GM23338 (cell line): ENCODE measurements at regions not wholly inside any gene's neighbourhood (a gene's known extent, or its start where the extent isn't known, plus 50 kb on each side); places are given as distances from the start of the nearest gene placed in this dataset.

Experiments used
- ATAC-seq: fragments of 200-7000 bp; cut with Tn5 transposase; 3 replicates; pipeline ENCODE4 v1.9.1; 2020
- DNase-seq: peaks from one replicate; pipeline ENCODE4 v3.0.0-alpha.2; 2015; ENCODE audit warnings: low spot score
- H2AFZ ChIP-seq: fragments of 200-600 bp; sonication (generic); 2 replicates; pipeline ENCODE4 v1.8.0; 2016; ENCODE audit warnings: antibody characterized with exemption, mild to moderate bottlenecking, moderate library complexity
- H3F3A ChIP-seq: fragments of 200-600 bp; sonication (generic); replicated peaks from 2 replicates; pipeline ENCODE4 v1.8.0; 2017; ENCODE audit warnings: antibody characterized with exemption, mixed run types, low read depth
- H3K27ac ChIP-seq: fragments of 200-600 bp; sonication (generic); 2 replicates; pipeline ENCODE4 v1.6.1; 2016; ENCODE audit warnings: low read depth
- H3K27me3 ChIP-seq: fragments of 200-600 bp; sonication (generic); 2 replicates; pipeline ENCODE4 v1.8.0; 2016; ENCODE audit warnings: mild to moderate bottlenecking, mixed run types, moderate library complexity; ENCODE audit not compliant: insufficient read depth
- H3K36me3 ChIP-seq: fragments of 200-600 bp; sonication (generic); 2 replicates; pipeline ENCODE4 v1.8.0; 2016; ENCODE audit warnings: mild to moderate bottlenecking; ENCODE audit not compliant: insufficient read depth
- H3K4me1 ChIP-seq: fragments of 200-600 bp; sonication (generic); 2 replicates; pipeline ENCODE4 v1.8.0; 2016; ENCODE audit warnings: mild to moderate bottlenecking, moderate library complexity; ENCODE audit not compliant: insufficient read depth
- H3K4me2 ChIP-seq: fragments of 200-600 bp; sonication (generic); 2 replicates; pipeline ENCODE4 v1.7.1; 2017; ENCODE audit warnings: mixed run types
- H3K4me3 ChIP-seq: fragments of 200-600 bp; sonication (generic); 2 replicates; pipeline ENCODE4 v1.6.1; 2016; ENCODE audit warnings: mixed run types
- H3K79me2 ChIP-seq: fragments of 200-600 bp; sonication (generic); replicated peaks from 2 replicates; pipeline ENCODE4 v1.8.0; 2017; ENCODE audit warnings: mild to moderate bottlenecking; ENCODE audit not compliant: insufficient read depth
- H3K9me2 ChIP-seq: fragments of 200-600 bp; sonication (generic); 2 replicates; pipeline ENCODE4 v1.8.0; 2017; ENCODE audit not compliant: insufficient read depth
- H4K20me1 ChIP-seq: fragments of 200-600 bp; sonication (generic); replicated peaks from 2 replicates; pipeline ENCODE4 v1.8.0; 2017; ENCODE audit warnings: mild to moderate bottlenecking; ENCODE audit not compliant: insufficient read depth
- H3K27ac Mint-ChIP-seq: 2 replicates; pipeline ENCODE4 v1.8.0; 2020; ENCODE audit warnings: inconsistent platforms, mild to moderate bottlenecking, moderate library complexity, mixed read lengths
- H3K27me3 Mint-ChIP-seq: 3 replicates; pipeline ENCODE4 v1.8.0; 2022; ENCODE audit warnings: low read depth, mild to moderate bottlenecking, moderate library complexity, mixed read lengths, inconsistent platforms; ENCODE audit not compliant: insufficient read depth, poor library complexity
- H3K36me3 Mint-ChIP-seq: 3 replicates; pipeline ENCODE4 v1.8.0; 2021; ENCODE audit warnings: low read depth, mild to moderate bottlenecking, inconsistent platforms, moderate library complexity, mixed read lengths
- H3K4me1 Mint-ChIP-seq: 3 replicates; pipeline ENCODE4 v1.8.0; 2020; ENCODE audit warnings: mild to moderate bottlenecking, inconsistent platforms, mixed read lengths
- H3K4me3 Mint-ChIP-seq: 3 replicates; pipeline ENCODE4 v1.8.0; 2021; ENCODE audit warnings: moderate library complexity, mild to moderate bottlenecking, inconsistent platforms, mixed read lengths
- H3K9me3 Mint-ChIP-seq: 3 replicates; pipeline ENCODE4 v1.8.0; 2020; ENCODE audit warnings: moderate library complexity, mild to moderate bottlenecking, inconsistent platforms, mixed read lengths
- CREB1 ChIP-seq: fragments of 250-450 bp; sonication (Bioruptor Pico); IDR thresholded peaks from 2 replicates; pipeline ENCODE4 v1.5.0; 2020; ENCODE audit warnings: low read depth, mild to moderate bottlenecking, moderate library complexity
- ETS1 ChIP-seq: IDR thresholded peaks from 2 replicates; pipeline ENCODE4 v1.6.1; 2016; ENCODE audit warnings: antibody characterized with exemption
- EZH2 ChIP-seq: fragments of 200-600 bp; sonication (generic); IDR thresholded peaks from one replicate; pipeline ENCODE4 v1.8.0; 2017; ENCODE audit warnings: antibody characterized with exemption, mild to moderate bottlenecking, low read depth; ENCODE audit not compliant: unreplicated experiment
- EZH2phosphoT487 ChIP-seq: fragments of 200-600 bp; sonication (generic); IDR thresholded peaks from one replicate; pipeline ENCODE4 v1.8.1; 2018; ENCODE audit warnings: antibody characterized with exemption; ENCODE audit not compliant: unreplicated experiment
- JUNB ChIP-seq: IDR thresholded peaks from one replicate; pipeline ENCODE4 v1.6.1; 2016; ENCODE audit warnings: antibody characterized with exemption; ENCODE audit not compliant: unreplicated experiment
- NANOG ChIP-seq: IDR thresholded peaks from 2 replicates; pipeline ENCODE4 v1.6.1; 2016; ENCODE audit warnings: antibody characterized with exemption, borderline replicate concordance
- POLR2AphosphoS5 ChIP-seq: IDR thresholded peaks from 2 replicates; pipeline ENCODE4 v1.6.1; 2016; ENCODE audit warnings: antibody characterized with exemption, low read depth
- REST ChIP-seq: IDR thresholded peaks from one replicate; pipeline ENCODE4 v1.6.1; 2018; ENCODE audit warnings: antibody characterized with exemption; ENCODE audit not compliant: unreplicated experiment
- STAT1 ChIP-seq: IDR thresholded peaks from one replicate; pipeline ENCODE4 v1.6.1; 2016; ENCODE audit warnings: antibody characterized with exemption; ENCODE audit not compliant: unreplicated experiment
- ZNF331 ChIP-seq: fragments of 250-450 bp; sonication (Bioruptor Pico); IDR thresholded peaks from 2 replicates; pipeline ENCODE4 v1.5.0; 2020; ENCODE audit warnings: low read depth, mild to moderate bottlenecking, moderate library complexity
- ZNF462 ChIP-seq: fragments of 250-450 bp; sonication (Bioruptor Pico); IDR thresholded peaks from 2 replicates; pipeline ENCODE4 v1.5.0; 2020; ENCODE audit warnings: mild to moderate bottlenecking, moderate library complexity
- TF ChIP-seq, protein P1 (sequence below), 2 experiments: fragments of 200-600 bp in 1 of 2; sonication (generic) in 1 of 2; conservative IDR thresholded peaks; 2 replicates each; pipeline versions ENCODE4 v1.5.1 to v1.6.1; 2016 to 2017; ENCODE audit warnings: antibody characterized with exemption in 2 of 2, low read depth in 2 of 2, mild to moderate bottlenecking in 2 of 2, moderate library complexity in 1 of 2

GRCh38 chr12:76277480-76277879 is 70.7 kb downstream of the BBS10 start (continued):
- TF ChIP-seq REST, result no peak
- no peak for TF ChIP-seq JUNB

GRCh38 chr12:76276499-76277151 is 71.6 kb downstream of the BBS10 start:
- H3K27me3 Mint-ChIP-seq, result no peaks in the 10 kb centered on the region
- H3K4me3 Mint-ChIP-seq, result no peak overlapping the region
- H3K27me3 ChIP-seq, result no peaks in the 10 kb centered on the region
- H3K4me3 ChIP-seq, result no peak overlapping the region
- ATAC-seq (no peak), DNase-seq (no peak)
- peaks cover 21% of the 10 kb centered on the region for H3K4me1 ChIP-seq
- no peak overlapping the region for H3K27ac ChIP-seq
- H3K27ac Mint-ChIP-seq, result no peak overlapping the region
- H3K79me2 ChIP-seq, result no peaks in the 10 kb centered on the region
- no peaks in the 10 kb centered on the region for H4K20me1 ChIP-seq
- no peak overlapping the region for H3K4me2 ChIP-seq
- no peak overlapping the region for H2AFZ ChIP-seq
- H3K9me3 Mint-ChIP-seq, result no peaks in the 10 kb centered on the region
- H3K9me2 ChIP-seq, result peaks cover 6% of the 10 kb centered on the region
- H3K4me1 Mint-ChIP-seq, result peaks cover 8% of the 10 kb centered on the region
- H3K36me3 ChIP-seq, result no peaks in the 10 kb centered on the region
- H3K36me3 Mint-ChIP-seq, result no peaks in the 10 kb centered on the region
- H3F3A ChIP-seq, result no peaks in the 10 kb centered on the region
- TF ChIP-seq, protein P1, sequence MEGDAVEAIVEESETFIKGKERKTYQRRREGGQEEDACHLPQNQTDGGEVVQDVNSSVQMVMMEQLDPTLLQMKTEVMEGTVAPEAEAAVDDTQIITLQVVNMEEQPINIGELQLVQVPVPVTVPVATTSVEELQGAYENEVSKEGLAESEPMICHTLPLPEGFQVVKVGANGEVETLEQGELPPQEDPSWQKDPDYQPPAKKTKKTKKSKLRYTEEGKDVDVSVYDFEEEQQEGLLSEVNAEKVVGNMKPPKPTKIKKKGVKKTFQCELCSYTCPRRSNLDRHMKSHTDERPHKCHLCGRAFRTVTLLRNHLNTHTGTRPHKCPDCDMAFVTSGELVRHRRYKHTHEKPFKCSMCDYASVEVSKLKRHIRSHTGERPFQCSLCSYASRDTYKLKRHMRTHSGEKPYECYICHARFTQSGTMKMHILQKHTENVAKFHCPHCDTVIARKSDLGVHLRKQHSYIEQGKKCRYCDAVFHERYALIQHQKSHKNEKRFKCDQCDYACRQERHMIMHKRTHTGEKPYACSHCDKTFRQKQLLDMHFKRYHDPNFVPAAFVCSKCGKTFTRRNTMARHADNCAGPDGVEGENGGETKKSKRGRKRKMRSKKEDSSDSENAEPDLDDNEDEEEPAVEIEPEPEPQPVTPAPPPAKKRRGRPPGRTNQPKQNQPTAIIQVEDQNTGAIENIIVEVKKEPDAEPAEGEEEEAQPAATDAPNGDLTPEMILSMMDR (conservative IDR thresholded peaks at IDR 0.05; ENCODE audit: low read depth in 2 of 2), result no peak
- TF ChIP-seq STAT1, result no peak
- no peak for TF ChIP-seq CREB1
- no peak for TF ChIP-seq EZH2phosphoT487
- TF ChIP-seq ZNF462 (CRISPR knock-in tag), result no peak
- TF ChIP-seq EZH2, result no peak
- no peak for TF ChIP-seq ZNF331 (CRISPR knock-in tag)
- TF ChIP-seq POLR2AphosphoS5, result no peak
- TF ChIP-seq NANOG, result no peak
- TF ChIP-seq ETS1, result no peak
